ENCODE measurements at regions not wholly inside any gene's neighbourhood (a gene's known extent, or its start where the extent isn't known, plus 50 kb on each side); places are given as distances from the start of the nearest gene placed in this dataset.

- no peaks in the 10 kb centered on the region for H3K36me3 ChIP-seq
- no peaks in the 10 kb centered on the region for H3K9me3 ChIP-seq
- 62 to 72% (median 64%) methylated on average over 4 of the region's 4 CpGs for WGBS, 3 donors
- no peak for TF ChIP-seq CTCF (IDR thresholded peaks at IDR 0.05)
- no peak for TF ChIP-seq EP300 (IDR thresholded peaks at IDR 0.05)
- TF ChIP-seq POLR2A (IDR thresholded peaks at IDR 0.05), result no peak
- no peak overlapping the region for H3K4me3 ChIP-seq
- no peaks in the 10 kb centered on the region for H3K27me3 ChIP-seq
- H3K4me1 ChIP-seq (ENCODE audit: insufficient read depth), result no peaks in the 10 kb centered on the region
- intact Hi-C loops (cut with DNase I), result no loop called here
- no peak overlapping the region for H3K27ac ChIP-seq
- no peak for DNase-seq
Measured at GRCh38 chr13:31937436-31937835, 94.1 kb upstream of the FRY start.

GRCh38 chr13:31940076-31940475 is 91.5 kb upstream of the FRY start:
- Histone ChIP-seq H3K4me1 (ENCODE audit: insufficient read depth) (no peaks in the 10 kb centered on the region), H3K27me3 (no peaks in the 10 kb centered on the region), H3K9me3 (no peaks in the 10 kb centered on the region), H3K36me3 (no peaks in the 10 kb centered on the region), H3K27ac (no peak overlapping the region), H3K4me3 (no peak overlapping the region)
- no peak for DNase-seq
- TF ChIP-seq CTCF (IDR thresholded peaks at IDR 0.05) (no peak), POLR2A (IDR thresholded peaks at IDR 0.05) (no peak), EP300 (IDR thresholded peaks at IDR 0.05) (no peak)
- intact Hi-C loops (cut with DNase I), result no loop called here
- 92 to 98% (median 95%) methylated on average over 4 of the region's 4 CpGs for WGBS, 3 donors

GRCh38 chr13:31943591-31943990 is 88.0 kb upstream of the FRY start:
- no peak overlapping the region for H3K4me3 ChIP-seq
- H3K9me3 ChIP-seq, result no peaks in the 10 kb centered on the region
- H3K27me3 ChIP-seq, result no peaks in the 10 kb centered on the region
- H3K27ac ChIP-seq, result no peak overlapping the region
- H3K4me1 ChIP-seq (ENCODE audit: insufficient read depth), result no peaks in the 10 kb centered on the region
- no peak for DNase-seq
- WGBS, 3 donors, result 76 to 82% (median 81%) methylated on average over 3 of the region's 3 CpGs
- TF ChIP-seq EP300 (IDR thresholded peaks at IDR 0.05) (no peak), POLR2A (IDR thresholded peaks at IDR 0.05) (no peak), CTCF (IDR thresholded peaks at IDR 0.05) (no peak)
- H3K36me3 ChIP-seq, result no peaks in the 10 kb centered on the region
- intact Hi-C loops (cut with DNase I), result no loop called here

- Histone ChIP-seq H3K27me3 (no peaks in the 10 kb centered on the region), H3K4me3 (no peak overlapping the region), H3K4me1 (ENCODE audit: insufficient read depth) (no peaks in the 10 kb centered on the region), H3K27ac (no peak overlapping the region), H3K36me3 (no peaks in the 10 kb centered on the region), H3K9me3 (no peaks in the 10 kb centered on the region)
- no peak for TF ChIP-seq EP300 (IDR thresholded peaks at IDR 0.05)
- 61 to 70% (median 66%) methylated on average over 3 of the region's 3 CpGs for WGBS, 3 donors
- intact Hi-C loops (cut with DNase I), result no loop called here
- DNase-seq, result no peak
Measured at GRCh38 chr13:31944262-31945160, 87.1 kb upstream of the FRY start.
